ENCODE measurements at regions not wholly inside any gene's neighbourhood (a gene's known extent, or its start where the extent isn't known, plus 50 kb on each side); places are given as distances from the start of the nearest gene placed in this dataset.

GRCh38 chr6:87826424-87826823, 124.4 kb upstream of the AKIRIN2 start:
- Histone ChIP-seq H3K9me1 (ENCODE audit: control insufficient read depth, extremely low read depth, insufficient read depth, low read length) (no peaks in the 10 kb centered on the region), H3K27ac (ENCODE audit: control insufficient read depth, insufficient read depth, low read length) (no peak overlapping the region), H3K9ac (ENCODE audit: control insufficient read depth, extremely low read depth, insufficient read depth, low read length) (no peak overlapping the region), H3K4me3 (ENCODE audit: control insufficient read depth in 2 of 3, extremely low read depth in 1 of 3, insufficient read depth in 2 of 3, low read depth in 1 of 3, low read length in 3 of 3) (no peak overlapping the region), H3K4me1 (ENCODE audit: control insufficient read depth, extremely low read depth, insufficient read depth, low read length) (no peaks in the 10 kb centered on the region), H2AFZ (ENCODE audit: control insufficient read depth, low read length) (no peak overlapping the region), H3K9me3 (ENCODE audit: control insufficient read depth, low read depth, low read length) (no peaks in the 10 kb centered on the region), H3K27me3 (ENCODE audit: control insufficient read depth, extremely low read depth, insufficient read depth, low read length) (no peaks in the 10 kb centered on the region), H4K20me1 (ENCODE audit: control insufficient read depth, extremely low read depth, insufficient read depth, low read length) (no peaks in the 10 kb centered on the region), H3K4me2 (ENCODE audit: control insufficient read depth, extremely low read depth, insufficient read depth, low read depth, low read length) (no peak overlapping the region), H3K36me3 (ENCODE audit: control insufficient read depth in 2 of 2, extremely low read depth in 1 of 2, insufficient read depth in 2 of 2, low read length in 2 of 2) (no peaks in the 10 kb centered on the region), H3K79me2 (ENCODE audit: control insufficient read depth, insufficient read depth, low read length) (no peaks in the 10 kb centered on the region)
- TF ChIP-seq EZH2 (IDR thresholded peaks at IDR 0.05; ENCODE audit: low read length) (no peak), CTCF (optimal IDR thresholded peaks at IDR 0.05 in 1 of 3, IDR thresholded peaks at IDR 0.05 in 1 of 3, conservative IDR thresholded peaks at IDR 0.05 in 1 of 3; ENCODE audit: extremely low read depth in 1 of 3, insufficient read depth in 2 of 3, low read length in 3 of 3) (no peak)
- no peak for DNase-seq (ENCODE audit: low read depth, low spot score)
- no peak for FAIRE-seq
- dilution Hi-C loops (cut with MboI; ENCODE audit: extremely low pct_ligation_motif_present, low sequenced_read_pairs) = no loop called here

GRCh38 chr6:87825821-87826221, 123.8 kb upstream of the AKIRIN2 start:
- FAIRE-seq (no peak), DNase-seq (ENCODE audit: low read depth, low spot score) (no peak)
- Histone ChIP-seq H3K9me1 (ENCODE audit: control insufficient read depth, extremely low read depth, insufficient read depth, low read length) (no peaks in the 10 kb centered on the region), H3K9me3 (ENCODE audit: control insufficient read depth, low read depth, low read length) (no peaks in the 10 kb centered on the region), H3K27me3 (ENCODE audit: control insufficient read depth, extremely low read depth, insufficient read depth, low read length) (no peaks in the 10 kb centered on the region), H4K20me1 (ENCODE audit: control insufficient read depth, extremely low read depth, insufficient read depth, low read length) (no peaks in the 10 kb centered on the region), H3K4me2 (ENCODE audit: control insufficient read depth, extremely low read depth, insufficient read depth, low read depth, low read length) (no peak overlapping the region), H3K9ac (ENCODE audit: control insufficient read depth, extremely low read depth, insufficient read depth, low read length) (no peak overlapping the region), H2AFZ (ENCODE audit: control insufficient read depth, low read length) (no peak overlapping the region), H3K36me3 (ENCODE audit: control insufficient read depth in 2 of 2, extremely low read depth in 1 of 2, insufficient read depth in 2 of 2, low read length in 2 of 2) (no peaks in the 10 kb centered on the region), H3K4me3 (ENCODE audit: control insufficient read depth in 2 of 3, extremely low read depth in 1 of 3, insufficient read depth in 2 of 3, low read depth in 1 of 3, low read length in 3 of 3) (no peak overlapping the region), H3K4me1 (ENCODE audit: control insufficient read depth, extremely low read depth, insufficient read depth, low read length) (no peaks in the 10 kb centered on the region), H3K79me2 (ENCODE audit: control insufficient read depth, insufficient read depth, low read length) (no peaks in the 10 kb centered on the region), H3K27ac (ENCODE audit: control insufficient read depth, insufficient read depth, low read length) (no peak overlapping the region)
- dilution Hi-C loops (cut with MboI; ENCODE audit: extremely low pct_ligation_motif_present, low sequenced_read_pairs) = no loop called here
- TF ChIP-seq CTCF (optimal IDR thresholded peaks at IDR 0.05 in 1 of 3, IDR thresholded peaks at IDR 0.05 in 1 of 3, conservative IDR thresholded peaks at IDR 0.05 in 1 of 3; ENCODE audit: extremely low read depth in 1 of 3, insufficient read depth in 2 of 3, low read length in 3 of 3) (no peak), EZH2 (IDR thresholded peaks at IDR 0.05; ENCODE audit: low read length) (no peak)
